KMS-11 (cell line): ENCODE measurements at regions not wholly inside any gene's neighbourhood (a gene's known extent, or its start where the extent isn't known, plus 50 kb on each side); places are given as distances from the start of the nearest gene placed in this dataset.

ENCODE experiments used
- H2AFZ ChIP-seq: fragments of 200-600 bp; sonication (generic); 2 replicates; pipeline ENCODE4 v1.6.1; 2016; ENCODE audit warnings: antibody characterized with exemption, mixed run types, low read depth
- H3K27ac ChIP-seq: fragments of 200-600 bp; sonication (generic); 2 replicates; pipeline ENCODE4 v1.6.1; 2016; ENCODE audit warnings: mild to moderate bottlenecking, mixed run types
- H3K27me3 ChIP-seq: fragments of 200-600 bp; sonication (generic); 2 replicates; pipeline ENCODE4 v1.6.1; 2017; ENCODE audit warnings: mild to moderate bottlenecking, low read depth, mixed run types, moderate library complexity; ENCODE audit not compliant: insufficient read depth
- H3K36me3 ChIP-seq: fragments of 200-600 bp; sonication (generic); 2 replicates; pipeline ENCODE4 v1.6.1; 2017; ENCODE audit warnings: mild to moderate bottlenecking, mixed run types; ENCODE audit not compliant: insufficient read depth
- H3K4me1 ChIP-seq: fragments of 200-600 bp; sonication (generic); 2 replicates; pipeline ENCODE4 v1.6.1; 2016; ENCODE audit warnings: mild to moderate bottlenecking, low read depth, mixed run types; ENCODE audit not compliant: poor library complexity, severe bottlenecking
- H3K4me2 ChIP-seq: fragments of 200-600 bp; sonication (generic); 2 replicates; pipeline ENCODE4 v1.7.0; 2016; ENCODE audit warnings: mild to moderate bottlenecking, mixed run types
- H3K4me3 ChIP-seq: fragments of 200-600 bp; sonication (generic); IDR thresholded peaks from 2 replicates; pipeline ENCODE4 v1.6.1; 2017; ENCODE audit warnings: low read depth, low read length, mixed read lengths; ENCODE audit not compliant: insufficient read depth
- H3K79me2 ChIP-seq: fragments of 200-600 bp; sonication (generic); 2 replicates; pipeline ENCODE4 v1.6.1; 2016; ENCODE audit warnings: low read depth, mixed run types; ENCODE audit not compliant: insufficient read depth
- H3K9ac ChIP-seq: fragments of 200-600 bp; sonication (generic); 2 replicates; pipeline ENCODE4 v1.6.1; 2016; ENCODE audit warnings: mild to moderate bottlenecking, mixed run types
- H4K20me1 ChIP-seq: fragments of 200-600 bp; sonication (generic); 2 replicates; pipeline ENCODE4 v1.6.1; 2016; ENCODE audit warnings: mild to moderate bottlenecking, mixed run types; ENCODE audit not compliant: insufficient read depth
- TF ChIP-seq, protein P1 (sequence below): fragments of 200-600 bp; sonication (generic); conservative IDR thresholded peaks from 2 replicates; pipeline ENCODE4 v1.6.1; 2017; ENCODE audit warnings: low read depth, mild to moderate bottlenecking, antibody characterized with exemption, low read length, moderate library complexity, mixed read lengths

DNA sequence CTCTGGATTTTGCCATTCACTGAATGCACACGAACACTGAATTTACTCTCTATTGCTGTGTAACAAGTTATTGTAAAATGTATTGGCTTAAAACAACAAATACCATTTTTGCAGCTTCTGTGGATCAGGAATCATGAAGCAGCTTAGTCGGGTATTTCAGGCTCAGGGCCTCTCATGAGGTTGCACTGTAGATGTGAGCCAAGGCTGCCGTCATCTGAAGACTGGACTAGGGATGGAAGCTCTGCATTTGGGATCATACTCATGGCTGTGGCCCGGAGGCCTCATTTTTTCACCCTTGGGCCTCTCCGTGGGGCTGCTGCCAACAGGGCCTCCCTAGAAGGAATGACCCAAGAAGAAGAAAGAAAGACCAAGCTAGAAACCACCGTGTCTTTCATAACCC, 492.4 kb upstream of the CDH4 start:
- H3K36me3 ChIP-seq: no peaks in the 10 kb centered on the region
- H3K27ac ChIP-seq: no peak overlapping the region
- H3K27me3 ChIP-seq: no peaks in the 10 kb centered on the region
- no peak overlapping the region for H3K4me3 ChIP-seq
- no peaks in the 10 kb centered on the region for H3K4me1 ChIP-seq
- H3K79me2 ChIP-seq: no peaks in the 10 kb centered on the region
- no peak overlapping the region for H3K9ac ChIP-seq
- no peak overlapping the region for H2AFZ ChIP-seq
- TF ChIP-seq, protein P1, sequence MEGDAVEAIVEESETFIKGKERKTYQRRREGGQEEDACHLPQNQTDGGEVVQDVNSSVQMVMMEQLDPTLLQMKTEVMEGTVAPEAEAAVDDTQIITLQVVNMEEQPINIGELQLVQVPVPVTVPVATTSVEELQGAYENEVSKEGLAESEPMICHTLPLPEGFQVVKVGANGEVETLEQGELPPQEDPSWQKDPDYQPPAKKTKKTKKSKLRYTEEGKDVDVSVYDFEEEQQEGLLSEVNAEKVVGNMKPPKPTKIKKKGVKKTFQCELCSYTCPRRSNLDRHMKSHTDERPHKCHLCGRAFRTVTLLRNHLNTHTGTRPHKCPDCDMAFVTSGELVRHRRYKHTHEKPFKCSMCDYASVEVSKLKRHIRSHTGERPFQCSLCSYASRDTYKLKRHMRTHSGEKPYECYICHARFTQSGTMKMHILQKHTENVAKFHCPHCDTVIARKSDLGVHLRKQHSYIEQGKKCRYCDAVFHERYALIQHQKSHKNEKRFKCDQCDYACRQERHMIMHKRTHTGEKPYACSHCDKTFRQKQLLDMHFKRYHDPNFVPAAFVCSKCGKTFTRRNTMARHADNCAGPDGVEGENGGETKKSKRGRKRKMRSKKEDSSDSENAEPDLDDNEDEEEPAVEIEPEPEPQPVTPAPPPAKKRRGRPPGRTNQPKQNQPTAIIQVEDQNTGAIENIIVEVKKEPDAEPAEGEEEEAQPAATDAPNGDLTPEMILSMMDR: no peak
- H4K20me1 ChIP-seq: no peaks in the 10 kb centered on the region
- no peak overlapping the region for H3K4me2 ChIP-seq

DNA sequence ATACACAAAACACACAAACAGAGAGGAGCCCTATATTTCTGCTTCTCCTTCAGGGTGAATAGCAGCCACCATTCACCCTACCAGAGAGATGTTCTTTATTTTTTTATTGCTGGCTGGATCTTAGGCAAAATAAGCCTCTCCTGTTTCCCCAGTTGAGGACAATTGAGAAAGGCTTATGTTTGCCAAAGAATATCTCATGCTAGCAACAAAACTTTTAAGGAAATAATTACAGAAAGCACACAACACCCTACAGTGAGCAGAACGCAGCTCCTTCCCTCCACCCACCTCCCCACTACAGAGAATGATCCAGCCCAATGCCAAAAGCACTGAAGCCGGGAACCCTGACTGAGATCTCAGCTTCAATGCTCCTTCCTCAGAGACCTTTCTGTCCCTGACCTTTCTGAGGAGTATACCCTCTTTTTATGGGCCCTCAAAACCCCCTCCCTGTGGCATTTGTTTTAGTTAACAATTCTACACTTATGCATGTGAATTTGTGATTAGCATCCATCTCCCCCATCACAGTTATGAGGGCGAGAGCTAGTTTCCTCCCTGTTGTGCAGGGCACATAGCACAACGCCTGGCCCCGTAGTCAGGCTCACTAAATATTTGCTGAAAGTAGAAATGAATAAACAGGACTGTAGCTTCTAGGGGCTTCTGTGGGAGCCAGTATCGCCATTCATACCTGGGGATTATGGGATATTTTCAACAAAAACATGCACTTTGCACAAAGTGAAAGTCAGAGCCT, 491.6 kb upstream of the CDH4 start:
- Histone ChIP-seq H3K36me3 (no peaks in the 10 kb centered on the region), H2AFZ (no peak overlapping the region), H3K4me2 (no peak overlapping the region), H3K27me3 (no peaks in the 10 kb centered on the region), H3K27ac (no peak overlapping the region), H3K79me2 (no peaks in the 10 kb centered on the region), H3K9ac (no peak overlapping the region), H4K20me1 (no peaks in the 10 kb centered on the region), H3K4me3 (no peak overlapping the region), H3K4me1 (no peaks in the 10 kb centered on the region)
- TF ChIP-seq, protein P1: no peak

DNA sequence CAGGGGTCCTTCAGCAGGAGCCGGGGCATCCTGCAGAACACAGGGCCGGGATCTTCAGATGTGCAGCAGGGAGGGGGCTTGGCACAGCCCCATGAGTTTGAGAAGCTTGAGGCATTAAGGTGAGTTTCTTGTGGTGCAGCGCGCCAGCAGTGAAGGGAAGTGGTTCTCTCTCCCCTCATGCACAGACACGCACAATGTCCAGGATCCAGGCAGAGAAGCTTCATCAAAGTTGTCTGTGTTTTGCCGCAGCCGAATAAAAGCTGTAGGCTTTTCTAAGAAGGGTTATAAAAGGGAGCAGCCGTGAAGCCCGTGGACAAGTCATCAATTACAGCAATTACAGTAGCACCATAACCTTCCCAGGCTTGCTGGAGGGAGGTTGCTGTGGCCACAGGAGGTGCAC, 491.0 kb upstream of the CDH4 start:
- H4K20me1 ChIP-seq: no peaks in the 10 kb centered on the region
- no peak overlapping the region for H3K9ac ChIP-seq
- H3K4me1 ChIP-seq: no peaks in the 10 kb centered on the region
- H3K4me3 ChIP-seq: no peak overlapping the region
- H3K27me3 ChIP-seq: no peaks in the 10 kb centered on the region
- no peaks in the 10 kb centered on the region for H3K79me2 ChIP-seq
- H3K36me3 ChIP-seq: no peaks in the 10 kb centered on the region
- no peak overlapping the region for H3K27ac ChIP-seq
- TF ChIP-seq, protein P1: no peak
- H3K4me2 ChIP-seq: no peak overlapping the region
- H2AFZ ChIP-seq: no peak overlapping the region

DNA sequence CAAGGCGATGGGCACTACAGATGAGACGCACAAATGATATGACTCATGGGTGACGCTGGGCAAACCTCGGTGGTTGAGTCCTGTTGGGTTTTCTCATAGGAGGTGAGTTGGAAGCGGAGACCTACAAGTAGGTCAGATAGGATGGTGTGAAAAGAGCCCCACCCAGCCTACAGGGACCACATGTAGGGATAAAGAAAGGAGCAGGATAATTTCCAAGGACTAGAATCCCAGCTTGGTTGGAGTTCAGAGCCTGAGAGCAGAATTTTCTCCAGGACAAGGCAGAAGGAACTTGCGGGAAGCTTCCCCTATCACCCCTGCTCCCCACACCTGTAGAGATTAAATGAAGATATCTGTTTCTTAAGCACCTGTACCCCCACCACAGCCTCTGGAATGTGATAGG, 489.7 kb upstream of the CDH4 start:
- H2AFZ ChIP-seq: no peak overlapping the region
- H3K36me3 ChIP-seq: no peaks in the 10 kb centered on the region
- no peak overlapping the region for H3K4me2 ChIP-seq
- no peaks in the 10 kb centered on the region for H3K27me3 ChIP-seq
- no peaks in the 10 kb centered on the region for H3K79me2 ChIP-seq
- TF ChIP-seq, protein P1: no peak
- no peak overlapping the region for H3K4me3 ChIP-seq
- H3K27ac ChIP-seq: no peak overlapping the region
- no peaks in the 10 kb centered on the region for H4K20me1 ChIP-seq
- no peaks in the 10 kb centered on the region for H3K4me1 ChIP-seq
- H3K9ac ChIP-seq: no peak overlapping the region
